GM18511 (cell line): ENCODE measurements at regions not wholly inside any gene's neighbourhood (a gene's known extent, or its start where the extent isn't known, plus 50 kb on each side); places are given as distances from the start of the nearest gene placed in this dataset.
"Not testable (repeated sequence)": the region's sequence is repeated elsewhere in the genome, so short reads cannot be mapped to it uniquely, and the experiment has no call there.

Source experiments
- ATAC-seq: cut with Tn5 transposase; IDR thresholded peaks from one replicate; pipeline ENCODE4 v1.9.1; 2021; ENCODE audit warnings: mild to moderate bottlenecking, moderate library complexity; ENCODE audit not compliant: unreplicated experiment

- ATAC-seq = no peak
Observed at GRCh38 chr4:100679926-100680325, 162.1 kb upstream of the EMCN start.

- ATAC-seq = no peak
Observed at GRCh38 chr4:100674976-100675375, 157.2 kb upstream of the EMCN start.

- ATAC-seq = no peak
Observed at GRCh38 chr4:100657187-100657586, 139.4 kb upstream of the EMCN start.

- no peak for ATAC-seq
Observed at GRCh38 chr4:100651499-100652175, 133.8 kb upstream of the EMCN start.

GRCh38 chr4:100649417-100649816 lies 131.6 kb upstream of the EMCN start:
- no peak for ATAC-seq

- no peak for ATAC-seq
Observed at GRCh38 chr4:100644150-100644549, 126.3 kb upstream of the EMCN start.

GRCh38 chr4:100641336-100641735 lies 123.5 kb upstream of the EMCN start:
- no peak for ATAC-seq

- no peak for ATAC-seq
Observed at GRCh38 chr4:100635899-100636298, 118.1 kb upstream of the EMCN start.

- ATAC-seq = no peak
Observed at GRCh38 chr4:100633269-100633668, 115.4 kb upstream of the EMCN start.

GRCh38 chr4:100632163-100632562 lies 114.3 kb upstream of the EMCN start:
- ATAC-seq = no peak

GRCh38 chr4:100631281-100631968 lies 113.6 kb upstream of the EMCN start:
- no peak for ATAC-seq

GRCh38 chr4:100630341-100630740 lies 112.5 kb upstream of the EMCN start:
- no peak for ATAC-seq

- ATAC-seq = no peak
Observed at GRCh38 chr4:100609810-100610209, 92.0 kb upstream of the EMCN start.

- not testable (repeated sequence) for ATAC-seq
Observed at GRCh38 chr4:100608651-100609050, 90.8 kb upstream of the EMCN start.

- no peak for ATAC-seq
Observed at GRCh38 chr4:100605144-100605543, 87.3 kb upstream of the EMCN start.

- no peak for ATAC-seq
Observed at GRCh38 chr4:100593935-100594334, 76.1 kb upstream of the EMCN start.

GRCh38 chr4:100591161-100591876 lies 73.5 kb upstream of the EMCN start:
- ATAC-seq = no peak

- ATAC-seq = no peak
Observed at GRCh38 chr4:100590325-100590724, 72.5 kb upstream of the EMCN start.

- no peak for ATAC-seq
Observed at GRCh38 chr4:100588076-100588475, 70.3 kb upstream of the EMCN start.

GRCh38 chr4:100582146-100582545 lies 64.3 kb upstream of the EMCN start:
- ATAC-seq = no peak

- ATAC-seq = no peak
Observed at GRCh38 chr4:100581337-100581736, 63.5 kb upstream of the EMCN start.

GRCh38 chr4:100576570-100576969 lies 58.7 kb upstream of the EMCN start:
- no peak for ATAC-seq
